ENCODE measurements at regions not wholly inside any gene's neighbourhood (a gene's known extent, or its start where the extent isn't known, plus 50 kb on each side); places are given as distances from the start of the nearest gene placed in this dataset.

- no peak for DNase-seq (ENCODE audit: low read depth)
Observed at GRCh38 chr10:126783806-126784557, 113.5 kb upstream of the C10orf90 start.

GRCh38 chr10:126787201-126787600, 116.7 kb upstream of the C10orf90 start:
- no peak for DNase-seq (ENCODE audit: low read depth)

- DNase-seq (ENCODE audit: low read depth) = no peak
Observed at GRCh38 chr10:126795318-126795717, 109.9 kb upstream of the DOCK1 start.

- DNase-seq (ENCODE audit: low read depth) = no peak
Observed at GRCh38 chr10:126798649-126799048, 106.6 kb upstream of the DOCK1 start.

- DNase-seq (ENCODE audit: low read depth) = no peak
Observed at GRCh38 chr10:126803394-126803793, 101.8 kb upstream of the DOCK1 start.

DNA sequence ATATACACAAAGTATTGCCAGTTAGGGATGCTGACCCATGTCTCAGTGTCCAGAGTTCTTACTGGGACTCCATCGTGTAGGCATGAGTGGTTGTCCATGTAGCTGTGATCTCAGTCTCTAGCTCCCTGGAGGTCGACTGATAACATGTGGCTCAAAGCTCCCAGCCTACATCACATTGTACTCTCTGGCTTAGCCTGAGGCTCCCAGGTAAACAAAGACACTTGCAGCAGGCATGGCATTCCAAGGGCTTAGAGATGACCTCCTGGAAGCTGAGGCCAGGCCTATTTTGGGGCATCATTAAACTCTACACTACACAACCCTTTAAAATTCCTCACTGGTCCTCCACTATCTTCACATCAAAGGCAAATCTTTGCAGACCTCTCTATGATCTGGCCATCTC, 100.8 kb upstream of the DOCK1 start:
- DNase-seq (ENCODE audit: low read depth) = no peak

DNA sequence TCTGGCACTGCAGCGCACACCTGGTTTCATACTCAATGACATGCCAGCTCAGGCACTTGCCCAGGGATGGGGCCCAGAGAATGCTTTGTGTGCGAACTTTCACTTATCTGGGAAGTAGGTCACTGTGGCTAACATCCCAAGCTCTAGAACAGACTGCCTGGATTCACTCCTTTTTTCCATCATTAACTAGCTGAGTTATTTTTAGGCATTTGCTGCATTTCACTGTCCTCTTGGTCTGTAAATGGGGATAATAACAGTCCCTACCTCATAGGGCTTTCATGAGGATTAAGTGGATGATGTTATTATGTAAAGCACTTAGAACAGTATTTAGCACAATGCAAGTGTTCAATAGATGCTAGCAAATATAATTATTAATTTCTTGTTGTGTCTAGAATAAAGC, 98.7 kb upstream of the DOCK1 start:
- DNase-seq (ENCODE audit: low read depth) = no peak

- DNase-seq (ENCODE audit: low read depth) = no peak
Observed at GRCh38 chr10:126806991-126807702, 98.1 kb upstream of the DOCK1 start.

GRCh38 chr10:126808103-126808502, 97.1 kb upstream of the DOCK1 start:
- DNase-seq (ENCODE audit: low read depth) = no peak

DNA sequence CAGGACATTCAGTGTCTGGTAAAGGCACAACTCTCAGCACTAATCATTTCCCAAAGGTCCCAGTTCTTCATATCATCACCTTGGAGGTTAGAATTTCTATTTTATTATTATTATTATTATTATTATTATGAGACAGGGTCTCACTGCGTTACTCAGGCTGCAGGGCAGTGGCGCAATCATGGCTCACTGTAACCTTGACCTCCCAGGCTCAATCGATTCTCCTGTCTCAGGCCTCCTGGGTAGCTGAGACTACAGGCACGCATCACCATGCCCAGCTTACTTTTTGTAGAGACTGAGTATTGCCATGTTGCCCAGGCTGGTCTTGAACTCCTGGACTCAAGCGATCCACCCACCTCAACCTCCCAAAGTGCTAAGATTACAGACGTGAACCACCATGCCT, 91.8 kb upstream of the DOCK1 start:
- no peak for DNase-seq (ENCODE audit: low read depth)

- DNase-seq (ENCODE audit: low read depth) = no peak
Observed at GRCh38 chr10:126833542-126833941, 71.7 kb upstream of the DOCK1 start.

DNA sequence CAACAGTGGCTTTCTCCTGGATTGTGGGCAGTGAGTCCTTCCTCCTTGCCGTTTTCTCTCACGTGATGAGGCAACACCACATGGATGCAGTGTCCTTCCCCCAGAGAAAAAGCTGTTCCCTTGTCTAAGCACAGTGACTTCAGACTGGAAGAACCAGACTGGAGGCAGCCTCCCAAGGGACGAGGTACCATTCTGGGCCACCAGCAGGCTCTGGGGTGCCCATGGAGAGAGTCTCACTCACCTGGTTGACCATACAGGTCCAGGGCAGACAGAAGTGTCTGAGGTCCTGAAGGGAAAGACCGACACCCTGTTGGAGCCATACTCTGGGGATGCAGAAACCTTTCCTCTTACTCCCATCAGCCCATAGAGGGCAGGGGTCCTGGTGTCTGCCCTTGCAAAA, 69.2 kb upstream of the DOCK1 start:
- DNase-seq (ENCODE audit: low read depth) = no peak

DNA sequence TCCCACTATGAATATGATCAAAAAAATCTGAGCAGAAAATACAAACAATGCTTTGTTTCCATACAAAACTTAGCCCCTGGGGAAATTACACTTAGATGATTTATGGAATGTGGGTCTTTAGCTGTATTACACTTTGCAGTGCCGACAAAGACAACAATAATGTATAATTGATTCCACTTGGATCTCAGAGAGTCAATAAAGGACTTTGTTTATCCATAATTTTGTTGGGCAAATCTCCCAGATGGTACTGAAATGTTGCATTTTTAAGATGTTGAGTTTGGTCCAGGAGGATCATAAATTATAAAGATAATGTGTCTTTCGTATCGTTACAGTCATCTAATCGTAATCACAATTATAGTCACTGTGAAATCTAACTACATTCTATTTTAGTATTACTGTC, 66.9 kb upstream of the DOCK1 start:
- no peak for DNase-seq (ENCODE audit: low read depth)

DNA sequence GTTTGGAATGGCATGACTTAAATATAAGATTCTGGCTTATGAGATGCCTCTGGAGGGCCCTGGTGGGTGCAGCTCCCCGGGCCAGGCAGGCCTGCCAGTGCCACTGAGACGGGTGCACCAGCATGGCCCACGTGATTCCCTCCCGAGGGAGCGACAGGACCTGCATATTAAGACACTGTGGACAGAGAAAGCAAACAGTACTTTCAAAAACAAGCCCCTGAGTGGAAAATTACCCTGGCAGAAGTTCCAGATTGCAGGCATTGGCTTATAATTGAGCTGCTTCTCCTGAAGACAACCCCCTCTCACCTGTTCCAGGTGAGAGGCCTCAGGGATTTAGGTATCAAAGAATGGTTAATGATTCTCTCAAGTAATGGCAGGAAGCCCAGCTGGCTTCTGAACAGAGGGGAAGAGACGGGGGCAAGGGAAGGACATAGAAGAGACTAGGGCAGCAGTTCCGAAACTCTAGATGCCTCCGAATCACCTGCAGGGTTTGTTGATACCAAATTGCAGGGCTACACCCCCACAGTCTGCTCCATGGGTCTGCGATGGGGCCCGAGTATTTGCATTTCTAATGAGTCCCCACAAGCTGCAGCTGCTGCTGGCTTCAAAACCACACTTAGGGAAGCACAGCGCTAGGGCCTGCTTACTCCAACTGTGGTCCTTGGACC, 66.0 kb upstream of the DOCK1 start:
- DNase-seq (ENCODE audit: low read depth) = no peak

- DNase-seq (ENCODE audit: low read depth) = no peak
Observed at GRCh38 chr10:126840576-126841135, 64.6 kb upstream of the DOCK1 start.

GRCh38 chr10:126841341-126841895, 63.8 kb upstream of the DOCK1 start:
- DNase-seq (ENCODE audit: low read depth) = no peak

- no peak for DNase-seq (ENCODE audit: low read depth)
Observed at GRCh38 chr10:126842356-126842755, 62.9 kb upstream of the DOCK1 start.

GRCh38 chr10:126842836-126843235, 62.4 kb upstream of the DOCK1 start:
- DNase-seq (ENCODE audit: low read depth) = no peak

DNA sequence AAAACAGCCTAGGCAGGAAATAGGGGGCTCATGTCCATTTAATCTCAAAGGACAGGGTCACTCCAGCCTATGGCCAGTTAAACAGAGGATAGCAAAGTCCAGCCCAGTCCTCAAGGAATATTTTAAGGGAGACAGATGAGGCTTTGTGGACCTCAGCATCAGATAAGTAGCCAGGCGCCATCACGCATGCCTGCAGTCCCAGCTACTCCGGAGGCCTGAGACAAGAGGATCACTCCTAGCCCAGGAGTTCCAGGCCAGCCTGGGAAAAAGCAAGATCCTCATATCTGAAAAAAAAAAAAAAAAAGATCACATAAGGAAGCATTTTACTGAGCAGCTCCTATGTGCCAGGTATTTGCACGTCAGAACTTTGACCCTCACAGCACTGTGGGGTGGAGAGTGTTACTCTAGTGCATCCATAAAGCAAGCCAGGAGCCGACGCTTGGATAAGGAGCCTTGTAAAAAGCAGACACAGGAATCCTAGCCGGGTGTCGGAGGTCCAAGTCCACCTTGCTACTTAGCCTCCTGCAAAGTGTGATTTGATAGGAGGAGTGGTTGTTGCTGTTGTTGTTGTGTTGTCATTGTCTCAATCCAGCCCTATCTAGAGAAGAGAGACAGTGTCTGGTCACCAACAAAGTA, 61.8 kb upstream of the DOCK1 start:
- no peak for DNase-seq (ENCODE audit: low read depth)

- DNase-seq (ENCODE audit: low read depth) = peak; percentile 8
Observed at GRCh38 chr10:126844406-126844805, 60.8 kb upstream of the DOCK1 start.

DNA sequence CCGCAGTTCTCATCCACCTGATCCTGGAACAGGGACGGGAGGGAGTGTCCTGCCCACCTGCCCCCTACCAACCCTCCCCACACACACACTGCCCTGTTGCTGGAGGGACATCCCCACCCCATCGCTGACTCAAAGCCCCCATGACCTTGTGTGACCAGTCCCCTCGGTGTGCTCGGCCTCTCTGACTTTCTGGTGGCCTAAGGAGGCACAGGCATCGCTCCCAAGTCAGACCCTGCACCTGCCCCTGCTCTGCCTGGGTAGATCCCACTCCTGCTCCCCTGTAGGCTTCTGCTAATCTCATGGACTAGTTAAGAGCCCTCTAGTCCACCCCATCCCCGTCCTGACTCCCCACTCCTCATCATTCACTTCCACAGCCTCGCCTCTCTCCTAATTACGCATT, 58.8 kb upstream of the DOCK1 start:
- no peak for DNase-seq (ENCODE audit: low read depth)

DNA sequence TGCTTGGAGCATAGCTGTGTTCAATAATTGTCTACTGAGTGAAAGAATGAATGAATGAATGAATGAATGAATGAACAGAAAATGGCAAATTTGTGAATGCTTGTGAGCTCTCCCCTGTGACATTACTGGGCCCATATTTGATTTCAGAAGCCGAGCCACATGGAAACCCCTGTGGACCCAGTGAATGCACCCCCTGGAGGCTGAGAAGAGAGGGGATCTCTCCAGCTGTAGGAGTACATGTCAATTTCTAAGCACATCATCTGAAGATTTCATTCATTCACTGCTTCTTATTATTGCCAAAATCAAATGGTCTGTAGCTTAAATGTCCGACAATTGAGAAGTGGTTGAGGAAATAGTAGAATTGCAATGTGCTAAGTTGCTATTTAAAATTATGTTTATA, 58.3 kb upstream of the DOCK1 start:
- DNase-seq (ENCODE audit: low read depth) = no peak
